Testis (tissue), 2 donors: ENCODE measurements at regions not wholly inside any gene's neighbourhood (a gene's known extent, or its start where the extent isn't known, plus 50 kb on each side); places are given as distances from the start of the nearest gene placed in this dataset.

ENCODE experiments used
- DNase-seq: peaks from one replicate; pipeline ENCODE4 v3.0.0-alpha.2; 2019
- H3K27ac ChIP-seq, 2 donors: fragments of 200-600 bp; sonication (generic); one replicate each; pipeline ENCODE4 v1.5.1; 2019
- H3K27me3 ChIP-seq: fragments of 200-600 bp; sonication (generic); one replicate; pipeline ENCODE4 v1.5.1; 2019
- H3K36me3 ChIP-seq: fragments of 200-600 bp; sonication (generic); one replicate; pipeline ENCODE4 v1.5.1; 2017; ENCODE audit warnings: low read depth; ENCODE audit errors: missing control alignments
- H3K4me1 ChIP-seq: fragments of 200-600 bp; sonication (generic); one replicate; pipeline ENCODE4 v1.5.1; 2019
- H3K4me3 ChIP-seq, 2 donors: fragments of 200-600 bp; sonication (generic); one replicate each; pipeline ENCODE4 v1.5.1; 2017 to 2019
- H3K9me3 ChIP-seq: fragments of 200-600 bp; sonication (generic); one replicate; pipeline ENCODE4 v1.5.1; 2017
- CTCF ChIP-seq, 3 experiments: fragments of 450-650 bp in 2 of 3; fragments of 200-600 bp in 1 of 3; sonication (generic) in 1 of 3; IDR thresholded peaks; one replicate each; pipeline ENCODE4 v1.5.1; 2016 to 2019; ENCODE audit warnings: antibody characterized with exemption in 3 of 3, mild to moderate bottlenecking in 2 of 3, moderate library complexity in 1 of 3
- POLR2A ChIP-seq: fragments of 450-650 bp; IDR thresholded peaks from one replicate; pipeline ENCODE4 v1.6.1; 2017; ENCODE audit warnings: antibody characterized with exemption, mild to moderate bottlenecking, moderate library complexity
- WGBS, 2 donors: methylation state at CpG; one replicate each; pipeline ENCODE4 v1.1.5; 2018; 5-methylcytosine and 5-hydroxymethylcytosine counted together
- intact Hi-C: fragments of 100-400 bp; cut with DNase I; formaldehyde crosslinking; loops from one replicate; pipeline ENCODE4 v1.15.1; 2023; ENCODE audit warnings: low total_unique reads

GRCh38 chr22:49151256-49152126, 676.2 kb downstream of the BRD1 start:
- H3K4me1 ChIP-seq: no peaks in the 10 kb centered on the region
- TF ChIP-seq POLR2A: no peak
- TF ChIP-seq CTCF (IDR thresholded peaks at IDR 0.05): no peak
- no peaks in the 10 kb centered on the region for H3K9me3 ChIP-seq
- DNase-seq: no peak
- H3K27ac ChIP-seq: no peak overlapping the region
- H3K36me3 ChIP-seq: no peaks in the 10 kb centered on the region
- 83 to 84% methylated on average over 11 to 24 of the region's 24 CpGs for WGBS, 2 donors
- intact Hi-C loops: no loop called here
- no peaks in the 10 kb centered on the region for H3K27me3 ChIP-seq
- no peak overlapping the region for H3K4me3 ChIP-seq

- H3K27ac ChIP-seq: no peak overlapping the region
- TF ChIP-seq CTCF (IDR thresholded peaks at IDR 0.05): no peak
- TF ChIP-seq POLR2A: no peak
- H3K9me3 ChIP-seq: no peaks in the 10 kb centered on the region
- H3K4me3 ChIP-seq: no peak overlapping the region
- no peaks in the 10 kb centered on the region for H3K27me3 ChIP-seq
- no peaks in the 10 kb centered on the region for H3K4me1 ChIP-seq
- DNase-seq: no peak
- intact Hi-C loops: no loop called here
- H3K36me3 ChIP-seq: no peaks in the 10 kb centered on the region
- WGBS, 2 donors: 66 to 70% methylated on average over 13 to 18 of the region's 18 CpGs
Observed at GRCh38 chr22:49150801-49151221, 676.9 kb downstream of the BRD1 start.

- H3K27me3 ChIP-seq: no peaks in the 10 kb centered on the region
- no peak for DNase-seq
- intact Hi-C loops: no loop called here
- 67 to 76% methylated on average over 10 to 17 of the region's 18 CpGs for WGBS, 2 donors
- TF ChIP-seq CTCF (IDR thresholded peaks at IDR 0.05) (no peak), POLR2A (no peak)
- H3K36me3 ChIP-seq: no peaks in the 10 kb centered on the region
- no peaks in the 10 kb centered on the region for H3K4me1 ChIP-seq
- no peaks in the 10 kb centered on the region for H3K9me3 ChIP-seq
- no peak overlapping the region for H3K4me3 ChIP-seq
- no peak overlapping the region for H3K27ac ChIP-seq
Observed at GRCh38 chr22:49149721-49150608, 677.7 kb downstream of the BRD1 start.

GRCh38 chr22:49148895-49149418, 678.7 kb downstream of the BRD1 start:
- TF ChIP-seq POLR2A (no peak), CTCF (IDR thresholded peaks at IDR 0.05) (no peak)
- intact Hi-C loops: no loop called here
- Histone ChIP-seq H3K36me3 (no peaks in the 10 kb centered on the region), H3K4me3 (no peak overlapping the region), H3K27ac (no peak overlapping the region), H3K27me3 (no peaks in the 10 kb centered on the region), H3K4me1 (no peaks in the 10 kb centered on the region), H3K9me3 (no peaks in the 10 kb centered on the region)
- DNase-seq: no peak
- 74 to 85% methylated on average over 4 to 10 of the region's 10 CpGs for WGBS, 2 donors
